ENCODE measurements at regions not wholly inside any gene's neighbourhood (a gene's known extent, or its start where the extent isn't known, plus 50 kb on each side); places are given as distances from the start of the nearest gene placed in this dataset.

- TF ChIP-seq CTCF (IDR thresholded peaks at IDR 0.05) (no peak), POLR2A (IDR thresholded peaks at IDR 0.05) (no peak)
Observed at GRCh38 chr3:14295801-14296200, 106.6 kb upstream of the SLC6A6 start.
